H9 (cell line): ENCODE measurements at regions not wholly inside any gene's neighbourhood (a gene's known extent, or its start where the extent isn't known, plus 50 kb on each side); places are given as distances from the start of the nearest gene placed in this dataset.
"Not testable (repeated sequence)": the region's sequence is repeated elsewhere in the genome, so short reads cannot be mapped to it uniquely, and the experiment has no call there.

Source experiments
- DNase-seq: peaks from one replicate; pipeline ENCODE4 v3.0.0-alpha.2; 2017
- H2AFZ ChIP-seq: one replicate; pipeline ENCODE4 v1.6.1; 2013; ENCODE audit warnings: mild to moderate bottlenecking, low read length, control low read depth, moderate library complexity
- H2AK5ac ChIP-seq: 2 replicates; pipeline ENCODE4 v1.6.1; 2013; ENCODE audit warnings: low read length, control low read depth, mixed read lengths; ENCODE audit not compliant: insufficient read length
- H2BK120ac ChIP-seq: one replicate; pipeline ENCODE4 v1.6.1; 2013; ENCODE audit warnings: low read depth, mild to moderate bottlenecking, low read length, control low read depth, inconsistent platforms; ENCODE audit not compliant: poor library complexity, severe bottlenecking
- H2BK12ac ChIP-seq: 2 replicates; pipeline ENCODE4 v1.6.1; 2013; ENCODE audit warnings: low read length, control low read depth, mixed read lengths, low read depth; ENCODE audit not compliant: insufficient read length
- H2BK15ac ChIP-seq: 2 replicates; pipeline ENCODE4 v1.6.1; 2013; ENCODE audit warnings: low read depth, low read length, control low read depth
- H2BK20ac ChIP-seq: one replicate; pipeline ENCODE4 v1.6.1; 2013; ENCODE audit warnings: low read depth, mild to moderate bottlenecking, low read length, control low read depth, inconsistent platforms; ENCODE audit not compliant: poor library complexity, severe bottlenecking
- H2BK5ac ChIP-seq: 2 replicates; pipeline ENCODE4 v1.6.1; 2013; ENCODE audit warnings: low read length, control low read depth, mixed read lengths; ENCODE audit not compliant: insufficient read length
- H3K14ac ChIP-seq: 2 replicates; pipeline ENCODE4 v1.6.1; 2013; ENCODE audit warnings: low read length, control low read depth; ENCODE audit not compliant: insufficient read depth
- H3K18ac ChIP-seq: 2 replicates; pipeline ENCODE4 v1.6.1; 2013; ENCODE audit warnings: low read depth, mild to moderate bottlenecking, mixed read lengths, low read length, control low read depth; ENCODE audit not compliant: insufficient read length
- H3K23ac ChIP-seq: 2 replicates; pipeline ENCODE4 v1.6.1; 2013; ENCODE audit warnings: low read length, control low read depth, mixed read lengths, low read depth; ENCODE audit not compliant: insufficient read length
- H3K23me2 ChIP-seq: 2 replicates; pipeline ENCODE4 v1.6.1; 2013; ENCODE audit warnings: low read depth, mild to moderate bottlenecking, mixed read lengths, low read length, control low read depth; ENCODE audit not compliant: insufficient read length, poor library complexity, severe bottlenecking
- H3K27ac ChIP-seq: 2 replicates; pipeline ENCODE4 v1.5.1; 2013; ENCODE audit warnings: low read length, control low read depth, mixed read lengths, low read depth; ENCODE audit not compliant: insufficient read length
- H3K27me3 ChIP-seq: 2 replicates; pipeline ENCODE4 v1.6.1; 2013; ENCODE audit warnings: low read length, control low read depth, inconsistent platforms; ENCODE audit not compliant: insufficient read depth
- H3K4ac ChIP-seq: 2 replicates; pipeline ENCODE4 v1.6.1; 2013; ENCODE audit warnings: low read depth, mild to moderate bottlenecking, control low read depth, inconsistent platforms, low read length, moderate library complexity
- H3K4me1 ChIP-seq: 2 replicates; pipeline ENCODE4 v1.6.1; 2013; ENCODE audit warnings: low read length, control low read depth, inconsistent platforms; ENCODE audit not compliant: insufficient read depth
- H3K4me2 ChIP-seq: 2 replicates; pipeline ENCODE4 v1.6.1; 2013; ENCODE audit warnings: low read length, control low read depth, mixed read lengths; ENCODE audit not compliant: insufficient read length, insufficient read depth
- H3K56ac ChIP-seq: 2 replicates; pipeline ENCODE4 v1.6.1; 2013; ENCODE audit warnings: low read depth, mild to moderate bottlenecking, mixed read lengths, low read length, control low read depth; ENCODE audit not compliant: insufficient read length
- H3K79me1 ChIP-seq: 2 replicates; pipeline ENCODE4 v1.6.1; 2013; ENCODE audit warnings: low read depth, mild to moderate bottlenecking, moderate library complexity, low read length, control low read depth, inconsistent platforms; ENCODE audit not compliant: insufficient read depth, poor library complexity, severe bottlenecking
- H3K79me2 ChIP-seq: 2 replicates; pipeline ENCODE4 v1.6.1; 2013; ENCODE audit warnings: low read length, control low read depth, inconsistent platforms; ENCODE audit not compliant: insufficient read depth
- H3K9ac ChIP-seq: 2 replicates; pipeline ENCODE4 v1.6.1; 2013; ENCODE audit warnings: low read length, control low read depth, mixed read lengths; ENCODE audit not compliant: insufficient read length; ENCODE audit errors: extremely low read depth
- H3K9me3 ChIP-seq: one replicate; pipeline ENCODE4 v1.6.1; 2013; ENCODE audit warnings: low read depth, low read length, inconsistent platforms; ENCODE audit not compliant: control insufficient read depth
- H3T11ph ChIP-seq: one replicate; pipeline ENCODE4 v1.6.1; 2013; ENCODE audit warnings: mild to moderate bottlenecking, low read length, control low read depth, inconsistent platforms
- H4K20me1 ChIP-seq: one replicate; pipeline ENCODE4 v1.6.1; 2013; ENCODE audit not compliant: control insufficient read depth, insufficient read length, insufficient read depth
- H4K5ac ChIP-seq: 2 replicates; pipeline ENCODE4 v1.6.1; 2013; ENCODE audit warnings: low read depth, mild to moderate bottlenecking, mixed read lengths, low read length, control low read depth; ENCODE audit not compliant: insufficient read length
- H4K8ac ChIP-seq: replicated peaks from 2 replicates; pipeline ENCODE4 v1.6.1; 2013; ENCODE audit warnings: low read length, control low read depth, mixed read lengths, low read depth; ENCODE audit not compliant: insufficient read length
- H4K91ac ChIP-seq: 2 replicates; pipeline ENCODE4 v1.6.1; 2013; ENCODE audit warnings: low read depth, mild to moderate bottlenecking, moderate library complexity, mixed read lengths, low read length, control low read depth; ENCODE audit not compliant: insufficient read length
- H3K27ac Mint-ChIP-seq, 3 experiments: 2 replicates in 2 of 3; 3 replicates in 1 of 3; pipeline ENCODE4 v1.8.0; 2020 to 2021; ENCODE audit warnings: mixed read lengths in 3 of 3, mild to moderate bottlenecking in 1 of 3, moderate library complexity in 1 of 3
- H3K27me3 Mint-ChIP-seq: 2 replicates; pipeline ENCODE4 v1.8.0; 2021; ENCODE audit warnings: low read depth, mild to moderate bottlenecking, moderate library complexity, mixed read lengths
- H3K36me3 Mint-ChIP-seq, 3 experiments: 2 replicates in 2 of 3; 3 replicates in 1 of 3; pipeline ENCODE4 v1.8.0; 2020 to 2021; ENCODE audit warnings: low read depth in 3 of 3, mixed read lengths in 3 of 3; ENCODE audit not compliant: insufficient read depth in 1 of 3
- H3K4me1 Mint-ChIP-seq, 2 experiments: 2 replicates each; pipeline ENCODE4 v1.8.0; 2020; ENCODE audit warnings: mixed read lengths in 2 of 2
- H3K4me3 Mint-ChIP-seq, 2 experiments: 2 replicates in 1 of 2; 3 replicates in 1 of 2; pipeline ENCODE4 v1.8.0; 2020 to 2021; ENCODE audit warnings: mild to moderate bottlenecking in 2 of 2, mixed read lengths in 2 of 2, moderate library complexity in 1 of 2
- H3K9me3 Mint-ChIP-seq, 2 experiments: 2 replicates in 1 of 2; 3 replicates in 1 of 2; pipeline ENCODE4 v1.8.0; 2020; ENCODE audit warnings: mild to moderate bottlenecking in 2 of 2, mixed read lengths in 2 of 2, moderate library complexity in 1 of 2
- WGBS: extraction: QIAGEN DNeasy Blood & Tissue Kit; methylation state at CpG from one replicate; pipeline ENCODE4 v1.1.7; 2013; ENCODE audit warnings: missing lambda C conversion rate, low lambda C conversion rate, mixed read lengths; ENCODE audit not compliant: insufficient read length; ENCODE audit errors: extremely low coverage; 5-methylcytosine and 5-hydroxymethylcytosine counted together

- not testable (repeated sequence) for H2BK120ac ChIP-seq, H3K18ac ChIP-seq, H3K36me3 Mint-ChIP-seq, H2AFZ ChIP-seq, H3K27me3 ChIP-seq, H3K23ac ChIP-seq, H3K23me2 ChIP-seq, H4K91ac ChIP-seq, DNase-seq, H3K4me2 ChIP-seq, H2BK20ac ChIP-seq, H4K20me1 ChIP-seq, H3K9me3 Mint-ChIP-seq, H3K14ac ChIP-seq, H3K4ac ChIP-seq, H3K79me1 ChIP-seq, H3K56ac ChIP-seq, H3K79me2 ChIP-seq, H3K27ac Mint-ChIP-seq, H3K4me1 ChIP-seq, H3T11ph ChIP-seq, H2AK5ac ChIP-seq, H4K5ac ChIP-seq, H4K8ac ChIP-seq, H3K9ac ChIP-seq, H3K4me1 Mint-ChIP-seq, H2BK12ac ChIP-seq, H3K9me3 ChIP-seq, H3K27ac ChIP-seq, H2BK15ac ChIP-seq, H3K4me3 Mint-ChIP-seq, H2BK5ac ChIP-seq
- H3K27me3 Mint-ChIP-seq = peaks cover 16% of the 10 kb centered on the region
- no CpG with 5 or more reads among the region's 11 CpGs for WGBS
Measured at GRCh38 chr9:63318093-63318492, 1966.9 kb downstream of the FOXD4L5 start.

- WGBS = no CpG with 5 or more reads among the region's 8 CpGs
- not testable (repeated sequence) for H4K8ac ChIP-seq, H2BK5ac ChIP-seq, H3K14ac ChIP-seq, DNase-seq, H2AFZ ChIP-seq, H2BK12ac ChIP-seq, H2BK120ac ChIP-seq, H3K4ac ChIP-seq, H4K91ac ChIP-seq, H3K27me3 ChIP-seq, H3K9ac ChIP-seq, H3K56ac ChIP-seq, H3T11ph ChIP-seq, H2AK5ac ChIP-seq, H3K36me3 Mint-ChIP-seq, H3K4me2 ChIP-seq, H3K27ac Mint-ChIP-seq, H3K4me1 Mint-ChIP-seq, H3K9me3 ChIP-seq, H3K18ac ChIP-seq, H3K23me2 ChIP-seq, H2BK20ac ChIP-seq, H4K5ac ChIP-seq, H3K4me1 ChIP-seq, H3K4me3 Mint-ChIP-seq, H4K20me1 ChIP-seq, H3K23ac ChIP-seq, H3K79me1 ChIP-seq, H3K27ac ChIP-seq, H3K9me3 Mint-ChIP-seq, H2BK15ac ChIP-seq, H3K79me2 ChIP-seq
- peaks cover 14% of the 10 kb centered on the region for H3K27me3 Mint-ChIP-seq
Measured at GRCh38 chr9:63315387-63315786, 1969.6 kb downstream of the FOXD4L5 start.
